HG02798 (cell line): ENCODE measurements at regions not wholly inside any gene's neighbourhood (a gene's known extent, or its start where the extent isn't known, plus 50 kb on each side); places are given as distances from the start of the nearest gene placed in this dataset.
"Not testable (repeated sequence)": the region's sequence is repeated elsewhere in the genome, so short reads cannot be mapped to it uniquely, and the experiment has no call there.

Source experiments
- ATAC-seq: cut with Tn5 transposase; IDR thresholded peaks from one replicate; pipeline ENCODE4 v1.9.1; 2021; ENCODE audit warnings: mild to moderate bottlenecking; ENCODE audit not compliant: unreplicated experiment, poor library complexity

DNA sequence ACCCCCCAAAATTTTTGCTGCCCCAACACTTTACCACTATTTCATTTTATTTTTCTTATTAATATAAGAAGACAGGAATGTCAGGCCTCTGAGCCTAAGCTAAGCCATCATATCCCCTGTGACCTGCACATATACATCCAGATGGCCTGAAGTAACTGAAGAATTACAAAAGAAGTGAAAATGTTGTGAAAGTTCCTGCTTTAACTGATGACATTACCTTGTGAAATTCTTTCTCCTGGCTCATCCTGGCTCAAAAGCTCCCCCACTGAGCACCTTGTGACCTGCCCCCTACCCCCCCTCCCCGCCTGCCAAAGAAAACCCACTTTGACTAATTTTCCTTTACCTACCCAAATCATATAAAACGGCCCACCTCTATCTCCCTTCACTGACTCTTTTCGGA lies 200.3 kb upstream of the FKBP1C start:
- ATAC-seq, result not testable (repeated sequence)

DNA sequence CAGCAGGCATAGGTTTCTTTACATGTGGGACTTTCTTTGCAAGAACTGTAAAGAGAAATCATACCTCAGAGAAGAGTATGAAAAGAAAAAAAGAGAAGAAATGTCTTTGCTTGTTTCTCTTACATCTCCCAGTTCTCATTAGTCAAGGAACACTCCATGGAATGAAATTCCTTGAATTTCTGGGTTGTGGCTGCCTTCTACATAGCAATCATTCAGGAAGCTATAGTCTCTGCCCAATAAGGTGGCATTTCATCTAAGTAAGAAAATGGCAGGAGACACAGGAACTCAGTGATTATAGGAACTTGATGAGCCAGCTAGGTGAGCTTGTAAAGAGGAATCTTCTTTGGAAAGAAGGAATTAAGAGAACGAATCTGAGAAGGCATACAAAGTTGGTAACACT lies 197.0 kb upstream of the FKBP1C start:
- ATAC-seq, result no peak

DNA sequence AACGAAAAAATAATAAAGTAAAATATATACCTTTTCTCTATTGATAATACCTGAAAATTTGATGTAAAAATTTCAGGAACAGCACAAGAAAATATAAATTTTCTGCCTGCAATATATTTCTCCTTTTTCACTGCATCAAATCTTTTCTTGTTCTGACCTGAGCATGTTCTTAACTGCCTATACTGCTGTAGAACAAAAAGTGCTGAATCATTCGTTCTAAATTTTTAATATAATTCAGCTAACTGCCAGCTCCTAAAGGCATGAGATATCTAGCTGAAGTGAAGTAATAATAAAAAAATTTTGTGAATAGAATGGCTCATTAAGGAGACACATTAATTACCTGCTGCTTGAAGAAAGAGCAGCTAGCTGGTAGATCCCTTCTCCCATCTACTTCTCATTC lies 188.6 kb upstream of the FKBP1C start:
- no peak for ATAC-seq

DNA sequence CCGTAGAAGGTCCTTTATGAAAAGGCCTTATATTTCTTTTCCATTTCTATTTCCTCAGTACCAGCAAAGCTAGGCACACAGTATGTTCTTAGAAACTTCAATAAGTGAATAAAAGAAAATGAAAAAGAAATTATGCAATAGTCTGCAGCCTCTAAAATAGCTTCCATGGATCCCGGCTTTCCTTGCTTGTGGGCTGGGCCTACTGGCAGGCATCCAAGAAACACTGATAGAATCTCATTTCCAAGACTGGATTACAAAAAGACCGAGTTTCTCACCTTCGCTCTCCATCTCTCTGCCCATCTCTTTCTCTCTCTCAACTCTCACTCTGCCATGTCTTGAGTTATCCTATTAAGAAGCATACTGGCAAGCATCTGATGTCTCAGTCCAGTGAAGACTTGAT lies 187.5 kb upstream of the FKBP1C start:
- ATAC-seq, result no peak

DNA sequence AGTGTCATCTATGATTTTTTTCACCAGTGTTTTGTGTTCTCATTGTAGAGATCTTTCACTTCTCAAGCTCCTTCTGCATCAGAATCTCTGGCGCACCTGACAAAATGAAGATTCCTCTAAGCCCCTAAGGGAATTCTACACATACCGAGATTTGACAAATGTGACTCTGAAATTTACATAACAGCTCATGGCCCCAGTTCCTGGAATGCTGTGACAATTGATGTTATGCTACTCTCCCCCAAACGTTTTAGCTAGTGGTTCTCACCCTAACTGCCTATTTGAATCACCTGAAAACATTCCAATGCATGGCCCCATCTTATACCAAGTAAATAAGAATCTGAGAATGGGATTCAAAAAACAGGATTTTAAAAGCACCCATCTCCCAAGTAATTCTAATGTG lies 162.1 kb upstream of the FKBP1C start:
- ATAC-seq, result no peak

DNA sequence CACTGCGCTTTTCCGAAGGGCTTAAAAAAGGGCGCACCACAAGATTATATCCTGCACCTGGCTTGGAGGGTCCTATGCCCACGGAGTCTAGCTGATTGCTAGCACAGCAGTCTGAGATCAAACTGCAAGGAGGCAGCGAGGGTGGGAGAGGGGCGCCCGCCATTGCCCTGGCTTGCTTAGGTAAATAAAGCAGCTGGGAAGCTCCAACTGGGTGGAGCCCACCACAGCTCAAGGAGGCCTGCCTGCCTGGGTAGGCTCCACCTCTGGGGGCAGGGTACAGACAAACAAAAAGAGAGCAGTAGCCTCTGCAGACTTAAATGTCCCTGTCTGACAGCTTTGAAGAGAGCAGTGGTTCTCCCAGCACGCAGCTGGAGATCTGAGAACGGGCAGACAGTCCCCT lies 158.1 kb upstream of the FKBP1C start:
- ATAC-seq, result not testable (repeated sequence)

DNA sequence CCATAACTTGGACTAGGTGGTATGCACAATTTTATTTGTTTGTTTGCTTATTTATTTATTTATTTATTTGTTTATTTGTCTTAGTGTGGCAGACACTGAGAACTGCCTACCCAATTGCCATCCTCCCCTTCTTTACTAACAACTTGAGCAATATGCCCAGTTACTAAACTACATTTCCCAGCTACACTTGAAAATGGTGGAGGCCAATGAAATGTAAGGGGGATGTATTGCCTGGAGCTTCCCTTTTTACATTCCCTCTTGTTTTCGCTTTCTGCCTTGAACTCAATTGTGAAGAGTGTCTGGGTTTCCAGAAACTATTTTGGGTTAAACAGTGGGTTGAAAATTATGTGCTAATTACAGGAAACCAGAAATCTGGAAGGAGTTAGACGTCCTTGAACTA lies 152.7 kb upstream of the FKBP1C start:
- no peak for ATAC-seq

DNA sequence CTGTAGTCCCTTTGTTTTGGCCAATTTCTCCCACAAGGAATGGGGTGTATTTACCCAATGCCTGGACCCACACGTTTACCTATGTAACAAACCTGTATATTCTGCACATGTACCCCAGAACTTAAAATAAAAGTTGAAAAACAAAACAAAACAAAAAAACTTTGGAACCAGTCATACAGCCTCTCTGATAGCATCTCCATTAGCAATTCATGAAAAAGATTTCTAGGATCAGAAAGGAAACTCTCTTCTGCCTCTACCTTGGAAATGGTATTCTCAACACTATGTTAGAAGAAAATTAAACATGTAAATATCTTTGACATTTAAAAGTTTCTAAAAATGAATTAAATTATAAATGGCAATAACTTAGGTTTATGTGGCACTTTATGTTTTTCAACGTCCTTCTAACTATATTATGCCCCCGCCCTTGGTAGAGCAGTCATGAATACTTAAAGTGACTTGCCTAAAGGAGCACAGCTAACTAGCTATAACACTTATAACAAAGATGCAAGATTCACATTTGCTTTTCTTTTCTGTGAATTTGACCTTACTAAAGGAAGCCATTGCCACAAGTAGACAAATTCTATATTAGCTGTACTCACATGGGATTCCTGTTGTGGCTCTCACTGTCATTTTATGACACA lies 147.5 kb upstream of the FKBP1C start:
- ATAC-seq, result no peak

DNA sequence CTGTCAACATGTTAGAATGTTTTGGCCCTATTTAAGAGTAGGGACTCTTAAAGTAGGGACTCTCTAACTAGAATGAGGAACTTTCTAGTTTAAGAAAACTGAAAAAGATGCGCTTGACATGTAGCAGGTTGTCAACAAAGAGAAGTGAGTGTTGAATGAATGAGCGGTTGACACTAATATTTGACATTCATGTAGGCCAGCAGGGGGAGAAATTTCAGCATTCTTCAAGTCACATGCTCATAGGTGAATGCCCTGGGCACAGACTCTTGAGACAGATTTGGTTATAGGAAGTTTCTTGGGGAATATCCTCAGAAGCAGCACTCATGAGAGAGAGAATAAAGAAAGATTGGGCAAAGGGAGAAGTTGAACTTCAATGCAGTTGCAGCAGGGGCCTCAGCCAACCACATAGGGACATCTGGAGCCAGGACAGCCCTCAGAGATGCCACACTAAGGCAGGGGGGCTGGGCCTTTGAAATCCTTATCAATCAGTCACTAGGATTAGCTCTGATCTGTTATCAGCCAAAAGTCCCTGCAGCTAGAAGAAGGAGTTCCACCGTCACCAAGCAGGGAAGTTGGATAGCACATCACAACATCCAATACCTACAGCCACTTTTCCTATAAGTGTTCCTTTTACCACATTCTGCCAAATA lies 145.1 kb upstream of the FKBP1C start:
- ATAC-seq, result peak; percentile 79

DNA sequence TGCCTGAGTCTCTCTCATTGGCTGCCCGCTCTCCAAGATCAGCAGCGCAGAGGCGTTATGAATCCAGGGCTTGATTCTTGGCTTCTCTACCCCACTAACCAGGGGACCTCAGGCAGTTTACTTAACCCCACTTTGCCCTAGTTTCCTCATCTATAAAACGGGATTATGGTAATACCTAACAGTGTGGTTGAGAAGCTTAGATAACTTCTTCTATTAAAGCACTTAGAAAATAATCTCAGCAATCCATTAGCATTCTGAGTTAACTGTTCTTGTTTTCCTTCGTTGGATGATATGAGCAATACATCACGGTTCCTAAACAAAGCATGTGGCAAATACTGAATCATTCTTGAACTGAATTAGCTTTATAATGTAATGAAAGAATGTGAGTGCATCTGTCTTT lies 116.3 kb upstream of the FKBP1C start:
- ATAC-seq, result no peak

DNA sequence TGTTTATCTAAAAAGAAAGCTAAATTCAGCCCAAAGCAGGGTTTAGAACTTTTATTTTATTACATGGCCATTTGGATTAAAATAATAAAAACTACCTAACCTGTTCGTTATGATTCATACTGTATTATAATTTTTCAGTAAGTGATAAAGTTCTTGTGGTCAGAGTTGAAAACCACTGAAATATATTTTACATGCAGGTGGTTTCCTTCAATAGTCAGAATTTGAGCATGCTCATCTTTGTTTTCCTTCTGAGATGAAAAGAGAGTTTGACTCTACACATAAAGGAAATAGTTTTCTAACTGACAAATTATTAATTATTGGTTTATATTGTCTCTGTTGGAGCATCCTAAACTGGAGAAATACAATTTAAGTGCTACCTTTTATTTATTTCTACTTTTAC lies 114.0 kb upstream of the FKBP1C start:
- peak; percentile 58 for ATAC-seq

DNA sequence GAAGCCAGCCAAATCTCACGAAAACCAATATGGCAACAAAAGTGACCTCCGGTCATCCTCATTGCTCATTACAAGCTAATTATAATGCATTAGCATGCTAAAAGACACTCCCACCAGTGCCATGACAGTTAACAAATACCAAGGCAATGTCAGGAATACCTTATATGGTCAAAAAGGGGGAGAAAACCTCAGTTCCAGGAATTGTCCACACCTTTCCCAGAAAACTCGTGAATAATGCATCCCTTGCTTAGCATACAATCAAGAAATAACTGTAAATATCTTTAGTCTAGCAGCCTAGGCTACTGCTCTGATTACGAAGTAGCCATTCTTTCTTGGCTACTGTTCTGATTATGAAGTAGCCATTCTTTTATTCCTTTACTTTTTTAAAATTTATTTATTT lies 112.5 kb upstream of the FKBP1C start:
- no peak for ATAC-seq

DNA sequence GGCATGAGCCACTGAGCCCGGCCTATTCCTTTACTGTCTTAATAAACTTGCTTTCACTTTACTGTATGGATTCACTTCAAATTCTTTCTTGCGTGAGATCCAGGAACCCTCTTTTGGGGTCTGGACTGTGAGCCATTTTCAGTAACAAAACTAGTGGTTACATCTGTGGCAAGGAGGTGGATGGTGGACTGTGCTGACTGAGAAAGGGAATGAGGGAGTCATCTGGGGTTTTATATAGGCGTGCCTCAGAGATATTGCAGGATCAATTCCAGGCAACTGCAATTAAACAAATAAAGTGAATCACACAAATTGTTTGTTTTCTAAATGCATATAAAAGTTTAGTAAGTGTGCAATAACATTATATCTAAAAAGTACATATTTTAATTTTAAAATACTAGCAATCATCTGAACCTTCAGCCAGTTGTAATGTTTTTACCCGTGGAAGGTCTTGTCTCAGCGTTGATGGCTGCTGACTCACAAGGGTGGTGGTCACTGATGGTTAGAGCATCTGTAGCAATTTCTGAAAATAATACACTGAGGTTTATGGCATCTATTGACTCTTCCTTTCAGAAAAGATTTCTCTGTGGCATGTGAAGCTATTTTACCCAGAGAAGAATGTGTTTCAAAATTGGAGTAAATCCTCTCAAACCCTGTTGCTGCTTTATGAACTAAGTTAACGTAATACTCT lies 111.4 kb upstream of the FKBP1C start:
- no peak for ATAC-seq

DNA sequence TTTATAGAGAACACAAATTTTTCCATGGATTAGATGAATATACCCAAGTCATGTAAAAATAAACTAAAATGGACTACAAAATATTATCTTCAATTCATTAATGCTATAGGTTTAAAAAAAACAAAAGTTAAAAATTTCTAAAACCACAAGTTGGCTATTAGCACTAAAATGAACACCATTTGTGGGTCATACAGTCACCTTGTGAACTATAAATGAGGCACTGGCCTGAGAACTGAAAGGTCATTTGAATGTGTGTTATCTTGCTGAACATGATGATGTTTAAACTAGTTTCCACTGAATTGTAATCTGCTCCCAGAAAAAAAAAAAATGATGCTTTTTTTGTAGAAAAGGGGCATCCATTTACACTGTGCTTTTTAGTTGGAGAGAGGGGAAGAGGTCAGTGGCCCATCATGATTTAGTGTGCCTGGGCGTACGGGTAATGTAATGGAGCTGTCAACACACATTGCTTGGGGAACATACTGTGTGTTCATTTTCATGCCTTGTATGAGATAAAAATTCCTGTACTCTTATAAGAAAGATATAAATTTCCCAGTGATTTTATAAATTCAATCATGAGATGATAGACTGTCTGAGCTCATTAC lies 96.6 kb upstream of the FKBP1C start:
- ATAC-seq, result peak; percentile 49

DNA sequence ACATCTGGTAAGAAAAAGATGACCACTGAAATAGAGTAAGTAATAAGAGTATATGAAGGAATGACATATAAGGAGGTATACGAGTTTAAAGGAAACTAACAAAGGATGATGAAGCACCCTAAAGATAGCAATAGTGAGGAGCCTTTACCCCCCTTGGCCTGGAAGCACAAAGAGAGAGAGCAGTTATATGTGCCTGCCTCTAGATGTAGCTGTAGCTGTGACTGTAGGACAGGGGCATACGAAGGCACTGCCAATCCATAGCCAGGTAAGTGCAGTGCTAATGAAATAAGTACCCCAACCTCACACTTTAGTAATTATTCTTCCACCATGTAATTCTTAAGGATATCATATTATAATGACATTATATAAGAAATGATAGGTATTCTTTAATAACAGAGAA lies 90.1 kb upstream of the FKBP1C start:
- no peak for ATAC-seq

DNA sequence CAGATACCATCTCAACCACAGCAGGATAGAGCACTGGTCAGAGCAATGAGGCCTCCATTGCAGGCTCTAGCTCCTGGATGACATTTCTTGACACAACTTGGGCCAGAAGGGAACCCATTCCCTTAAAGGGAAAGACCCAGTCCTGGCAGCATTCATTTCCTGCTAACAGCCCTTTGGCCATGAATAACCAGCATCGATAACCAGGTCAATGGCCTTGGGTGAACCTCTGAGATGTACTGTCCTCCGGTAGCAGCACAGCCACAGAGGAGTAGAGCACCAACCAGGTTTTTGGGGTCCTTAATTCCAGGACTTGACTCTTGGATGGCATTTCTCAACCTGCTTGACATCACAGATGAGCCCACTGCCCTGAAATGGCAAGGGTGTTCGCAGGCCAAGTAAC lies 71.2 kb upstream of the FKBP1C start:
- no peak for ATAC-seq

DNA sequence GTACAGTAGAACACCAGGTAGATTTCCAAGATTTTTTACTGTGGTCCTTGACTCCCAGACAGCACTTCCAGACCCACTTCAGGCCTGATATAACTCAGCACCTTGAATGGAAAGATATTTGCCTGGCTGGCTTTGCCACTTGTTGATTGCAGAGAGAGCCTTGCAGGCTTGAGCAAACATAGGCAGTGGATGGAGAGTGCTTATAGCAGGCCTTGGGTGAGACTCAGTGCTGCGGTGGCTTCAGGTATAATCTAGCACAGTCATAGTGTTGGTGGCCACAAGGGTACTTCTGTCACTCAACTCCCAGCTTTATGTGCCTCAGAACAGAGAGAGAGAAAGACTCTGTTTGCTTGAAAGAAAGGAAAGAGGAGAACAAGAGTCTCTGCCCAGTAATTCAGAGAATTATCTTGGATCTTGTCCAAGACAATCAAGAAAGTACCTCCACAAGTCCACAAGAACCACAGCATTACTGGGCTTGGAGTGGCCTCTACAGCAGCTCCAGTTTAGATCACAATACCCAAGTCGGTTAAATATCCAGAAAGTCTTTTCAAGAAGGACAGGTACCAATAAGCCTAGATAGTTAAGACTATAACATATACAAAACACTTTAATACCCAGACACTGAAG lies 70.5 kb upstream of the FKBP1C start:
- no peak for ATAC-seq

DNA sequence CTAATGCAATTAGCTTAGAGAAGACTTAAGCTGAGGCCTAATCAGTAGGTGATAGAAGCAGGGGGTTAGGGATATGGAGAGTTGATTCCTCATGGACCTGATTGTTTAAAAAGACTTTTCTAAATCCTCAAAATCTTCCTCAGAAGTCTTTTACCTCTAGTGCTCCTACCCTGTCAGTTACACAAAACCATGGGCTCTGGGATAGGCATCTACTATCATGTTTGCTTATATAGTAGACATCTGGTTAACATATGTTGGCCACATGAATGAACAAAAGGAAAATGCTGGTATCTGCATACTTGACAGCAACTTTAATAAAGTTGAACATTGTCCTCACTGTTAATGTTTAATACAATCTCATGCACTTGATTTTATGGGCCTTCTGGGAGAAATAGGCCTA lies 61.5 kb upstream of the FKBP1C start:
- no peak for ATAC-seq

DNA sequence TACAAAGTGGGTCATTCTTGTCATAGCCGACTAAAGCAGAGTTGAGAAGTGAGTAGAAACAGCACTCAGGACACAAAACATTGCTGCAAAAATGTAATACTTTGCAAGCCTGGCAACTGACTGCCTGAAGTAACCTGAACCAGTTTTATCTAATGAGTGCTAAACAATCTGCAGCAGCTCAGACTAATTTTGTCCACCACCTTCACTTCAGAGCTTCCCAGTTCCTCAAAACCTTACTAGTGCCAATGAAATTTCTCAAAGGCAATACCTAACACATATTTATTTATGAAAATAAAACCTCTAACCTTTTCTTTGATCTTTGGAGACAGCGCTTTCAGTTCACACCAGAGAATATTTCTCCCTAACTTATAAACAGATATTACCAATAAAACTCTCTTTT lies 56.7 kb upstream of the FKBP1C start:
- ATAC-seq, result no peak
